ENCODE measurements at regions not wholly inside any gene's neighbourhood (a gene's known extent, or its start where the extent isn't known, plus 50 kb on each side); places are given as distances from the start of the nearest gene placed in this dataset.

DNA sequence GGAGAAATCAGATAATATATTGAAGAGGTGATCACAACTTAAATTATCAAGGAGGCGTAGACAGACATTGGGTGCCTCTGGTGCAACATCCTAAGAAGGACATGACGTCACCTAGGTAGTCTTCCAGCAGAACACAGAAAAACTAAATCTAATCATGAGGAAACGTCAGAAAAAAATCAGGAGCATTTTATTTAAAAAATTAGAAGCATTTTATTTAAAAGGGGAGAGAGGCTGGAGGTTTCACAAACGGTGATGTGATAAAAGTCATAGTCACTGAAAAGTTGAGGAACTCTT lies 254.6 kb downstream of the TMEM167A start:
- TF ChIP-seq, protein P1, sequence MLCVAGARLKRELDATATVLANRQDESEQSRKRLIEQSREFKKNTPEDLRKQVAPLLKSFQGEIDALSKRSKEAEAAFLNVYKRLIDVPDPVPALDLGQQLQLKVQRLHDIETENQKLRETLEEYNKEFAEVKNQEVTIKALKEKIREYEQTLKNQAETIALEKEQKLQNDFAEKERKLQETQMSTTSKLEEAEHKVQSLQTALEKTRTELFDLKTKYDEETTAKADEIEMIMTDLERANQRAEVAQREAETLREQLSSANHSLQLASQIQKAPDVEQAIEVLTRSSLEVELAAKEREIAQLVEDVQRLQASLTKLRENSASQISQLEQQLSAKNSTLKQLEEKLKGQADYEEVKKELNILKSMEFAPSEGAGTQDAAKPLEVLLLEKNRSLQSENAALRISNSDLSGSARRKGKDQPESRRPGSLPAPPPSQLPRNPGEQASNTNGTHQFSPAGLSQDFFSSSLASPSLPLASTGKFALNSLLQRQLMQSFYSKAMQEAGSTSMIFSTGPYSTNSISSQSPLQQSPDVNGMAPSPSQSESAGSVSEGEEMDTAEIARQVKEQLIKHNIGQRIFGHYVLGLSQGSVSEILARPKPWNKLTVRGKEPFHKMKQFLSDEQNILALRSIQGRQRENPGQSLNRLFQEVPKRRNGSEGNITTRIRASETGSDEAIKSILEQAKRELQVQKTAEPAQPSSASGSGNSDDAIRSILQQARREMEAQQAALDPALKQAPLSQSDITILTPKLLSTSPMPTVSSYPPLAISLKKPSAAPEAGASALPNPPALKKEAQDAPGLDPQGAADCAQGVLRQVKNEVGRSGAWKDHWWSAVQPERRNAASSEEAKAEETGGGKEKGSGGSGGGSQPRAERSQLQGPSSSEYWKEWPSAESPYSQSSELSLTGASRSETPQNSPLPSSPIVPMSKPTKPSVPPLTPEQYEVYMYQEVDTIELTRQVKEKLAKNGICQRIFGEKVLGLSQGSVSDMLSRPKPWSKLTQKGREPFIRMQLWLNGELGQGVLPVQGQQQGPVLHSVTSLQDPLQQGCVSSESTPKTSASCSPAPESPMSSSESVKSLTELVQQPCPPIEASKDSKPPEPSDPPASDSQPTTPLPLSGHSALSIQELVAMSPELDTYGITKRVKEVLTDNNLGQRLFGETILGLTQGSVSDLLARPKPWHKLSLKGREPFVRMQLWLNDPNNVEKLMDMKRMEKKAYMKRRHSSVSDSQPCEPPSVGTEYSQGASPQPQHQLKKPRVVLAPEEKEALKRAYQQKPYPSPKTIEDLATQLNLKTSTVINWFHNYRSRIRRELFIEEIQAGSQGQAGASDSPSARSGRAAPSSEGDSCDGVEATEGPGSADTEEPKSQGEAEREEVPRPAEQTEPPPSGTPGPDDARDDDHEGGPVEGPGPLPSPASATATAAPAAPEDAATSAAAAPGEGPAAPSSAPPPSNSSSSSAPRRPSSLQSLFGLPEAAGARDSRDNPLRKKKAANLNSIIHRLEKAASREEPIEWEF (IDR thresholded peaks at IDR 0.05; ENCODE audit: insufficient replicate concordance, low read depth, low read length) = no peak
- TF ChIP-seq, protein P2, sequence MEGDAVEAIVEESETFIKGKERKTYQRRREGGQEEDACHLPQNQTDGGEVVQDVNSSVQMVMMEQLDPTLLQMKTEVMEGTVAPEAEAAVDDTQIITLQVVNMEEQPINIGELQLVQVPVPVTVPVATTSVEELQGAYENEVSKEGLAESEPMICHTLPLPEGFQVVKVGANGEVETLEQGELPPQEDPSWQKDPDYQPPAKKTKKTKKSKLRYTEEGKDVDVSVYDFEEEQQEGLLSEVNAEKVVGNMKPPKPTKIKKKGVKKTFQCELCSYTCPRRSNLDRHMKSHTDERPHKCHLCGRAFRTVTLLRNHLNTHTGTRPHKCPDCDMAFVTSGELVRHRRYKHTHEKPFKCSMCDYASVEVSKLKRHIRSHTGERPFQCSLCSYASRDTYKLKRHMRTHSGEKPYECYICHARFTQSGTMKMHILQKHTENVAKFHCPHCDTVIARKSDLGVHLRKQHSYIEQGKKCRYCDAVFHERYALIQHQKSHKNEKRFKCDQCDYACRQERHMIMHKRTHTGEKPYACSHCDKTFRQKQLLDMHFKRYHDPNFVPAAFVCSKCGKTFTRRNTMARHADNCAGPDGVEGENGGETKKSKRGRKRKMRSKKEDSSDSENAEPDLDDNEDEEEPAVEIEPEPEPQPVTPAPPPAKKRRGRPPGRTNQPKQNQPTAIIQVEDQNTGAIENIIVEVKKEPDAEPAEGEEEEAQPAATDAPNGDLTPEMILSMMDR (IDR thresholded peaks at IDR 0.05 in 2 of 3, conservative IDR thresholded peaks at IDR 0.05 in 1 of 3; ENCODE audit: control insufficient read depth in 2 of 3, extremely low read depth in 1 of 3, insufficient read depth in 1 of 3, low read depth in 3 of 3, low read length in 3 of 3) = no peak
- TF ChIP-seq, protein P3, sequence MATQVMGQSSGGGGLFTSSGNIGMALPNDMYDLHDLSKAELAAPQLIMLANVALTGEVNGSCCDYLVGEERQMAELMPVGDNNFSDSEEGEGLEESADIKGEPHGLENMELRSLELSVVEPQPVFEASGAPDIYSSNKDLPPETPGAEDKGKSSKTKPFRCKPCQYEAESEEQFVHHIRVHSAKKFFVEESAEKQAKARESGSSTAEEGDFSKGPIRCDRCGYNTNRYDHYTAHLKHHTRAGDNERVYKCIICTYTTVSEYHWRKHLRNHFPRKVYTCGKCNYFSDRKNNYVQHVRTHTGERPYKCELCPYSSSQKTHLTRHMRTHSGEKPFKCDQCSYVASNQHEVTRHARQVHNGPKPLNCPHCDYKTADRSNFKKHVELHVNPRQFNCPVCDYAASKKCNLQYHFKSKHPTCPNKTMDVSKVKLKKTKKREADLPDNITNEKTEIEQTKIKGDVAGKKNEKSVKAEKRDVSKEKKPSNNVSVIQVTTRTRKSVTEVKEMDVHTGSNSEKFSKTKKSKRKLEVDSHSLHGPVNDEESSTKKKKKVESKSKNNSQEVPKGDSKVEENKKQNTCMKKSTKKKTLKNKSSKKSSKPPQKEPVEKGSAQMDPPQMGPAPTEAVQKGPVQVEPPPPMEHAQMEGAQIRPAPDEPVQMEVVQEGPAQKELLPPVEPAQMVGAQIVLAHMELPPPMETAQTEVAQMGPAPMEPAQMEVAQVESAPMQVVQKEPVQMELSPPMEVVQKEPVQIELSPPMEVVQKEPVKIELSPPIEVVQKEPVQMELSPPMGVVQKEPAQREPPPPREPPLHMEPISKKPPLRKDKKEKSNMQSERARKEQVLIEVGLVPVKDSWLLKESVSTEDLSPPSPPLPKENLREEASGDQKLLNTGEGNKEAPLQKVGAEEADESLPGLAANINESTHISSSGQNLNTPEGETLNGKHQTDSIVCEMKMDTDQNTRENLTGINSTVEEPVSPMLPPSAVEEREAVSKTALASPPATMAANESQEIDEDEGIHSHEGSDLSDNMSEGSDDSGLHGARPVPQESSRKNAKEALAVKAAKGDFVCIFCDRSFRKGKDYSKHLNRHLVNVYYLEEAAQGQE (IDR thresholded peaks at IDR 0.05; ENCODE audit: low read depth, low read length) = no peak
- TF ChIP-seq POLR2A (IDR thresholded peaks at IDR 0.05; ENCODE audit: low read depth, low read length) = no peak
- TF ChIP-seq PML (IDR thresholded peaks at IDR 0.05; ENCODE audit: low read length) = no peak
- TF ChIP-seq, protein P4, sequence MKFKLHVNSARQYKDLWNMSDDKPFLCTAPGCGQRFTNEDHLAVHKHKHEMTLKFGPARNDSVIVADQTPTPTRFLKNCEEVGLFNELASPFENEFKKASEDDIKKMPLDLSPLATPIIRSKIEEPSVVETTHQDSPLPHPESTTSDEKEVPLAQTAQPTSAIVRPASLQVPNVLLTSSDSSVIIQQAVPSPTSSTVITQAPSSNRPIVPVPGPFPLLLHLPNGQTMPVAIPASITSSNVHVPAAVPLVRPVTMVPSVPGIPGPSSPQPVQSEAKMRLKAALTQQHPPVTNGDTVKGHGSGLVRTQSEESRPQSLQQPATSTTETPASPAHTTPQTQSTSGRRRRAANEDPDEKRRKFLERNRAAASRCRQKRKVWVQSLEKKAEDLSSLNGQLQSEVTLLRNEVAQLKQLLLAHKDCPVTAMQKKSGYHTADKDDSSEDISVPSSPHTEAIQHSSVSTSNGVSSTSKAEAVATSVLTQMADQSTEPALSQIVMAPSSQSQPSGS (IDR thresholded peaks at IDR 0.05; ENCODE audit: low read length) = no peak
- no peak for TF ChIP-seq RFX5 (IDR thresholded peaks at IDR 0.05; ENCODE audit: low read depth, low read length)
- TF ChIP-seq, protein P5, sequence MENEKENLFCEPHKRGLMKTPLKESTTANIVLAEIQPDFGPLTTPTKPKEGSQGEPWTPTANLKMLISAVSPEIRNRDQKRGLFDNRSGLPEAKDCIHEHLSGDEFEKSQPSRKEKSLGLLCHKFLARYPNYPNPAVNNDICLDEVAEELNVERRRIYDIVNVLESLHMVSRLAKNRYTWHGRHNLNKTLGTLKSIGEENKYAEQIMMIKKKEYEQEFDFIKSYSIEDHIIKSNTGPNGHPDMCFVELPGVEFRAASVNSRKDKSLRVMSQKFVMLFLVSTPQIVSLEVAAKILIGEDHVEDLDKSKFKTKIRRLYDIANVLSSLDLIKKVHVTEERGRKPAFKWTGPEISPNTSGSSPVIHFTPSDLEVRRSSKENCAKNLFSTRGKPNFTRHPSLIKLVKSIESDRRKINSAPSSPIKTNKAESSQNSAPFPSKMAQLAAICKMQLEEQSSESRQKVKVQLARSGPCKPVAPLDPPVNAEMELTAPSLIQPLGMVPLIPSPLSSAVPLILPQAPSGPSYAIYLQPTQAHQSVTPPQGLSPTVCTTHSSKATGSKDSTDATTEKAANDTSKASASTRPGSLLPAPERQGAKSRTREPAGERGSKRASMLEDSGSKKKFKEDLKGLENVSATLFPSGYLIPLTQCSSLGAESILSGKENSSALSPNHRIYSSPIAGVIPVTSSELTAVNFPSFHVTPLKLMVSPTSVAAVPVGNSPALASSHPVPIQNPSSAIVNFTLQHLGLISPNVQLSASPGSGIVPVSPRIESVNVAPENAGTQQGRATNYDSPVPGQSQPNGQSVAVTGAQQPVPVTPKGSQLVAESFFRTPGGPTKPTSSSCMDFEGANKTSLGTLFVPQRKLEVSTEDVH (IDR thresholded peaks at IDR 0.05; ENCODE audit: low read depth, partially characterized antibody) = no peak
- TF ChIP-seq, protein P6, sequence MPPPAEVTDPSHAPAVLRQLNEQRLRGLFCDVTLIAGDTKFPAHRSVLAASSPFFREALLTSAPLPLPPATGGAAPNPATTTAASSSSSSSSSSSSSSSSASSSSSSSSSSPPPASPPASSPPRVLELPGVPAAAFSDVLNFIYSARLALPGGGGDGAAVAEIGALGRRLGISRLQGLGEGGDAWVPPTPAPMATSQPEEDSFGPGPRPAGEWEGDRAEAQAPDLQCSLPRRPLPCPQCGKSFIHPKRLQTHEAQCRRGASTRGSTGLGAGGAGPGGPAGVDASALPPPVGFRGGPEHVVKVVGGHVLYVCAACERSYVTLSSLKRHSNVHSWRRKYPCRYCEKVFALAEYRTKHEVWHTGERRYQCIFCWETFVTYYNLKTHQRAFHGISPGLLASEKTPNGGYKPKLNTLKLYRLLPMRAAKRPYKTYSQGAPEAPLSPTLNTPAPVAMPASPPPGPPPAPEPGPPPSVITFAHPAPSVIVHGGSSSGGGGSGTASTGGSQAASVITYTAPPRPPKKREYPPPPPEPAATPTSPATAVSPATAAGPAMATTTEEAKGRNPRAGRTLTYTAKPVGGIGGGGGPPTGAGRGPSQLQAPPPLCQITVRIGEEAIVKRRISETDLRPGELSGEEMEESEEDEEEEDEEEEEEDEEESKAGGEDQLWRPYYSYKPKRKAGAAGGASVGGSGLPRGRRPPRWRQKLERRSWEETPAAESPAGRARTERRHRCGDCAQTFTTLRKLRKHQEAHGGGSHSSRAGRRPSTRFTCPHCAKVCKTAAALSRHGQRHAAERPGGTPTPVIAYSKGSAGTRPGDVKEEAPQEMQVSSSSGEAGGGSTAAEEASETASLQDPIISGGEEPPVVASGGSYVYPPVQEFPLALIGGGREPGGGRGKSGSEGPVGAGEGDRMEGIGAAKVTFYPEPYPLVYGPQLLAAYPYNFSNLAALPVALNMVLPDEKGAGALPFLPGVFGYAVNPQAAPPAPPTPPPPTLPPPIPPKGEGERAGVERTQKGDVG (CRISPR knock-in tag; IDR thresholded peaks at IDR 0.05) = no peak
- TF ChIP-seq EZH2 (IDR thresholded peaks at IDR 0.05; ENCODE audit: borderline replicate concordance, control insufficient read depth, low read depth, low read length) = no peak
- TF ChIP-seq KLF5 (IDR thresholded peaks at IDR 0.05; ENCODE audit: partially characterized antibody) = no peak

All from GM12878 (cell line).